Gastroesophageal sphincter (tissue), 3 donors: ENCODE measurements at regions not wholly inside any gene's neighbourhood (a gene's known extent, or its start where the extent isn't known, plus 50 kb on each side); places are given as distances from the start of the nearest gene placed in this dataset.

Source experiments
- CTCF ChIP-seq, 4 experiments: fragments of 200-600 bp in 2 of 4; fragments of 450-650 bp in 2 of 4; sonication (generic) in 1 of 4; IDR thresholded peaks; one replicate each; pipeline ENCODE4 v1.5.1; 2017 to 2019; ENCODE audit warnings: antibody characterized with exemption in 4 of 4, mild to moderate bottlenecking in 2 of 4, moderate library complexity in 2 of 4
- EP300 ChIP-seq: sonication (generic); formaldehyde crosslinking; IDR thresholded peaks from one replicate; pipeline ENCODE4 v1.6.1; 2017; ENCODE audit warnings: antibody characterized with exemption, mild to moderate bottlenecking
- POLR2A ChIP-seq, 2 donors: fragments of 450-650 bp; IDR thresholded peaks; one replicate each; pipeline ENCODE4 v1.6.1; 2017; ENCODE audit warnings: antibody characterized with exemption in 2 of 2, mild to moderate bottlenecking in 2 of 2, moderate library complexity in 1 of 2
- POLR2AphosphoS5 ChIP-seq: sonication (generic); formaldehyde crosslinking; IDR thresholded peaks from one replicate; pipeline ENCODE4 v1.6.1; 2017; ENCODE audit warnings: antibody characterized with exemption

DNA sequence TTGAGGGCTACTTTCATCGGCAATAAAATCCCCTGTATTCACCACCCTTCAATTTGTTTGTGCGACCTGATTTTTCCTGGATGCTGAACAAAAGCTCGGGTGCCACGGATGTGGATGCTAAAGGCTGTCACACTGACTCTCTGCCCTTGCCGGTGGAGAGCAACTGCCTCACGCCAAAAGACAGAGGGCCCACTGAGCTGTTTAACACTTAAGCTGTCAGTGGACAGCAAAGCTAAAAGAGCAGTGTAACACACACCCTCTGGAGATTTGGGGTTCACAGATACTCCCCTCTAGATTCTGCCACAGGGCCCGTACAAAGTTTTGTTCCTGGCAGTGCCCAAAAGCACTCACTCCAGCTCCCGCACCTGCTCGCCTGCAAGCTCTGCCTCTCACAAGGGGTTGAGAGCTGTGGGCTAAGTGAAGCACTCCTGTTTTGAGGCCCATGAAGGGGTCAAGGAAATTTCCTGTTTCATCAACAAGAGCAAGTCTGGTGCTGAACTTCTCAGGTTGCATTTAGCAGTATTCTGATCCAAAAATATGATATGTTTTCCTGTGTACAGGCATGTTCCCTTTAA lies 1571.9 kb downstream of the ADGRL3 start:
- TF ChIP-seq CTCF (IDR thresholded peaks at IDR 0.05) (no peak), POLR2A (IDR thresholded peaks at IDR 0.05) (no peak), EP300 (no peak), POLR2AphosphoS5 (no peak)
